ENCODE measurements at regions not wholly inside any gene's neighbourhood (a gene's known extent, or its start where the extent isn't known, plus 50 kb on each side); places are given as distances from the start of the nearest gene placed in this dataset.

DNA sequence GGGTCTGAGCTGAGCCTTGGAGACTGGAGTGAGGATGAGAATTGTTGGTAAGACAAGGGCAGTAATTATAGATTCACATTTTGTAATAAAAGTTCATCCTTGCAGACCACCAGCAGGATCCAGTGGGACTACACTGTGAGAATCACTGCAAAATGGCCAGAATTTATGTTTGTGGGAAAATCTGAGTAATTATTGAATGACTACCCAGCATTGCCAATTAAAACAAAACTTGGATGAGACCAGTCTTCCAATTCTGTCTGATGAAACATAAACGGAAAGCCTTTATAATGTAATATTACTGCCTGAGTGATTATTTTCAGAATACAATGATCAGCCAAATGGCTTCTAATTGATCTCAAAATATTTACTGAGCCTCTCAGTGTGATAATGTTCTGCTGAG lies 323.3 kb upstream of the C2CD4B start:
- TF ChIP-seq CTCF (IDR thresholded peaks at IDR 0.05; ENCODE audit: insufficient read depth, low read length) (no peak), REST (IDR thresholded peaks at IDR 0.05; ENCODE audit: insufficient replicate concordance, low read depth) (no peak), POLR2AphosphoS5 (IDR thresholded peaks at IDR 0.05; ENCODE audit: low read depth) (no peak)
